Glutamatergic neuron (in vitro differentiated cells): ENCODE measurements at regions not wholly inside any gene's neighbourhood (a gene's known extent, or its start where the extent isn't known, plus 50 kb on each side); places are given as distances from the start of the nearest gene placed in this dataset.
"Not testable (repeated sequence)": the region's sequence is repeated elsewhere in the genome, so short reads cannot be mapped to it uniquely, and the experiment has no call there.

ENCODE experiments used
- DNase-seq: peaks from one replicate; pipeline ENCODE4 v3.0.0; 2022
- H3K27ac Mint-ChIP-seq: one replicate; pipeline ENCODE4 v1.8.0; 2020; ENCODE audit warnings: mild to moderate bottlenecking, mixed read lengths, inconsistent platforms; ENCODE audit not compliant: unreplicated experiment
- H3K27me3 Mint-ChIP-seq: one replicate; pipeline ENCODE4 v1.8.0; 2020; ENCODE audit warnings: mild to moderate bottlenecking, moderate library complexity, mixed read lengths, inconsistent platforms; ENCODE audit not compliant: unreplicated experiment
- H3K36me3 Mint-ChIP-seq: one replicate; pipeline ENCODE4 v1.8.0; 2020; ENCODE audit warnings: mild to moderate bottlenecking, mixed read lengths, inconsistent platforms; ENCODE audit not compliant: unreplicated experiment
- H3K4me1 Mint-ChIP-seq: one replicate; pipeline ENCODE4 v1.8.0; 2020; ENCODE audit warnings: mild to moderate bottlenecking, low read depth, mixed read lengths, inconsistent platforms; ENCODE audit not compliant: unreplicated experiment
- H3K4me3 Mint-ChIP-seq: one replicate; pipeline ENCODE4 v1.8.0; 2020; ENCODE audit warnings: mild to moderate bottlenecking, mixed read lengths, inconsistent platforms; ENCODE audit not compliant: unreplicated experiment
- H3K9me3 Mint-ChIP-seq: one replicate; pipeline ENCODE4 v1.8.0; 2020; ENCODE audit warnings: mild to moderate bottlenecking, moderate library complexity, mixed read lengths, inconsistent platforms; ENCODE audit not compliant: unreplicated experiment
- CTCF ChIP-seq: fragments of 200-600 bp; sonication (generic); IDR thresholded peaks from one replicate; pipeline ENCODE4 v1.5.0; 2021; ENCODE audit not compliant: partially characterized antibody, unreplicated experiment

GRCh38 chr6:84835340-84835739 is 70.9 kb upstream of the TBX18 start:
- Mint-ChIP-seq H3K27ac (no peak overlapping the region), H3K27me3 (no peaks in the 10 kb centered on the region), H3K4me1 (no peaks in the 10 kb centered on the region), H3K4me3 (no peak overlapping the region), H3K9me3 (peaks cover 3% of the 10 kb centered on the region), H3K36me3 (no peaks in the 10 kb centered on the region)
- no peak for DNase-seq
- TF ChIP-seq CTCF, result no peak

GRCh38 chr6:84831924-84832323 is 67.5 kb upstream of the TBX18 start:
- not testable (repeated sequence) for DNase-seq, H3K4me3 Mint-ChIP-seq, H3K9me3 Mint-ChIP-seq, H3K27me3 Mint-ChIP-seq, H3K27ac Mint-ChIP-seq, H3K4me1 Mint-ChIP-seq, H3K36me3 Mint-ChIP-seq

GRCh38 chr6:84825461-84825860 is 61.1 kb upstream of the TBX18 start:
- Mint-ChIP-seq H3K36me3 (no peaks in the 10 kb centered on the region), H3K4me3 (no peak overlapping the region), H3K27ac (no peak overlapping the region), H3K27me3 (peaks cover 1% of the 10 kb centered on the region), H3K4me1 (no peaks in the 10 kb centered on the region), H3K9me3 (no peaks in the 10 kb centered on the region)
- no peak for TF ChIP-seq CTCF
- DNase-seq, result no peak

- H3K4me1 Mint-ChIP-seq, DNase-seq, H3K36me3 Mint-ChIP-seq, H3K4me3 Mint-ChIP-seq, H3K27ac Mint-ChIP-seq, H3K27me3 Mint-ChIP-seq, H3K9me3 Mint-ChIP-seq: not testable (repeated sequence)
Measured at GRCh38 chr6:84821314-84821713, 56.9 kb upstream of the TBX18 start.

GRCh38 chr6:84816741-84817140 is 52.3 kb upstream of the TBX18 start:
- Mint-ChIP-seq H3K9me3 (no peaks in the 10 kb centered on the region), H3K27me3 (no peaks in the 10 kb centered on the region), H3K27ac (no peak overlapping the region), H3K4me1 (peaks cover 15% of the 10 kb centered on the region), H3K36me3 (no peaks in the 10 kb centered on the region), H3K4me3 (no peak overlapping the region)
- TF ChIP-seq CTCF, result no peak
- no peak for DNase-seq

GRCh38 chr6:84815896-84816735 is 51.7 kb upstream of the TBX18 start:
- DNase-seq, result no peak
- no peak overlapping the region for H3K27ac Mint-ChIP-seq
- H3K27me3 Mint-ChIP-seq, result no peaks in the 10 kb centered on the region
- peaks cover 15% of the 10 kb centered on the region for H3K4me1 Mint-ChIP-seq
- TF ChIP-seq CTCF, result no peak
- no peaks in the 10 kb centered on the region for H3K36me3 Mint-ChIP-seq
- H3K4me3 Mint-ChIP-seq, result no peak overlapping the region
- no peaks in the 10 kb centered on the region for H3K9me3 Mint-ChIP-seq
